ENCODE measurements at regions not wholly inside any gene's neighbourhood (a gene's known extent, or its start where the extent isn't known, plus 50 kb on each side); places are given as distances from the start of the nearest gene placed in this dataset.

GRCh38 chr14:58849601-58850000 lies 211.8 kb downstream of the DACT1 start:
- no peak for DNase-seq (ENCODE audit: low spot score)
- in situ Hi-C loops (cut with MboI; ENCODE audit: low pct_unique_long_range_greater_than_20kb, low sequenced_read_pairs, unreplicated experiment) = no loop called here
- TF ChIP-seq CTCF (IDR thresholded peaks at IDR 0.05; ENCODE audit: extremely low read depth, insufficient read depth, missing control alignments) = no peak

- TF ChIP-seq CTCF (IDR thresholded peaks at IDR 0.05; ENCODE audit: extremely low read depth, insufficient read depth, missing control alignments) = no peak
- in situ Hi-C loops (cut with MboI; ENCODE audit: low pct_unique_long_range_greater_than_20kb, low sequenced_read_pairs, unreplicated experiment) = no loop called here
- no peak for DNase-seq (ENCODE audit: low spot score)
Measured at GRCh38 chr14:58850011-58850410, 212.2 kb downstream of the DACT1 start.

DNA sequence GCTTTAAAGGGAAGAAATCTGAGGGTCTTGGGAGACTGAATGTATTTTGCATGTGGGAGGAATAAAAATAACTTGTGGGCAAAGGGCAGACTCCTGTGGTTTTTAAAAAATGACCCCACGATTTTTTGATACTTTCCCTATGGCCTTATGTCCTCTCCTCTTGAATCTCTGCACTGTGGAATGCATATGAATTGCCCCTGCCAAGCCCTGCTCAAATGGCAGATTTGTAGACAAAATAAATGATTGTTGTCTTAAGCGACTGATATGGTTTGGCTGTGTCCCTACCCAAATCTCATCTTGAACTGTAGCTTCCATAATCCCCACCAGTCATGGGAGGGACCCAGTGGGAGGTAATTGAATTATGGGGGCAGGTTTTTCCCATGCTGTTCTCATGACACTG lies 223.8 kb downstream of the DACT1 start:
- in situ Hi-C loops (cut with MboI; ENCODE audit: low pct_unique_long_range_greater_than_20kb, low sequenced_read_pairs, unreplicated experiment) = no loop called here
- DNase-seq (ENCODE audit: low spot score) = no peak
- no peak for TF ChIP-seq CTCF (IDR thresholded peaks at IDR 0.05; ENCODE audit: extremely low read depth, insufficient read depth, missing control alignments)

DNA sequence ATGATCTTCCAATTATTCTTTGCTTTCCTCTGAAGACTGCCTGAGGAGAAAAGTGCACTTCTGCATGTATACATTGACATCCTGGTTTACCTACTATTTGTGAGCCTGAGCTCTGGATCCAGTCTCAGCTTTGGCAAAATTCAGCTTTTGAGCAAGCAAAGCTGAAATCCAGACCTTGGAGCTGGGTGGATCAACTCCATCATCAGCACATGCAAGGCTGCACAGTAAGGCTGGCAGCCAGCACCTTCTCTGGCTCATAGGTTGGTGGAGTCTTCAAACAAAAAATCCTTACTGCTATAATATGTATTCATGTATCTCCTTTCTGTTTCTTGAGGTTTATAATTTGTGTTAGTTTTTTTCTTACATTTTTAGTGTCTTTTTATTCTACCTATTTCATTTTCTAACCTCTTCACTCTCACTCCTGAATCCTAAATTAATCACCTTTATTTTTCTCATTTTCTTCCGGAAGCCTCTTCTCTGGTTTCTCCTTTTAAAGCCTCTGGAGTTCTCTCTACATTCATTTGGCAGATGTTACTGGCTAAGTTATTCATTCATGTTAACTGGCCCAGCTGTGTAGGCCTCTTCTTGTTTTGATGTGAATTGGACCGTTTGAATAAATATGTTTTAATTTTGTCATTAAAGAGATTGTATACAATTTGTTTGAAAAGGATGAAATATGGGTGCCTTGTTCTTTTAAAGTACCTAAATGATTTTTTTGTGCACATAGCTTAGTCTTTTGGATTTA lies 224.8 kb downstream of the DACT1 start:
- in situ Hi-C loops (cut with MboI; ENCODE audit: low pct_unique_long_range_greater_than_20kb, low sequenced_read_pairs, unreplicated experiment) = no loop called here
- DNase-seq (ENCODE audit: low spot score) = no peak
- TF ChIP-seq CTCF (IDR thresholded peaks at IDR 0.05; ENCODE audit: extremely low read depth, insufficient read depth, missing control alignments) = no peak

- no peak for DNase-seq (ENCODE audit: low spot score)
- no peak for TF ChIP-seq CTCF (IDR thresholded peaks at IDR 0.05; ENCODE audit: extremely low read depth, insufficient read depth, missing control alignments)
- in situ Hi-C loops (cut with MboI; ENCODE audit: low pct_unique_long_range_greater_than_20kb, low sequenced_read_pairs, unreplicated experiment) = no loop called here
Measured at GRCh38 chr14:58863661-58864345, 226.0 kb downstream of the DACT1 start.

- in situ Hi-C loops (cut with MboI; ENCODE audit: low pct_unique_long_range_greater_than_20kb, low sequenced_read_pairs, unreplicated experiment) = no loop called here
- no peak for DNase-seq (ENCODE audit: low spot score)
- TF ChIP-seq CTCF (IDR thresholded peaks at IDR 0.05; ENCODE audit: extremely low read depth, insufficient read depth, missing control alignments) = no peak
Measured at GRCh38 chr14:58864751-58865513, 227.2 kb downstream of the DACT1 start.

All from GM13977 (cell line).